Fibroblast of lung (primary cell): ENCODE measurements at regions not wholly inside any gene's neighbourhood (a gene's known extent, or its start where the extent isn't known, plus 50 kb on each side); places are given as distances from the start of the nearest gene placed in this dataset.

Experiments used
- DNase-seq, 2 donors: peaks; one replicate each; pipeline versions ENCODE4 v3.0.0 to v3.0.0-alpha.2; 2010; ENCODE audit warnings: low read depth in 2 of 2
- H2AFZ ChIP-seq: 2 replicates; pipeline ENCODE4 v1.5.1; 2012; ENCODE audit warnings: low read length, control low read depth, inconsistent platforms
- H3K27ac ChIP-seq: 2 replicates; pipeline ENCODE4 v1.5.1; 2011; ENCODE audit warnings: low read length, control low read depth; ENCODE audit not compliant: insufficient read depth
- H3K27me3 ChIP-seq: 2 replicates; pipeline ENCODE4 v1.5.1; 2011; ENCODE audit warnings: mild to moderate bottlenecking, low read length; ENCODE audit not compliant: control insufficient read depth, insufficient read depth
- H3K36me3 ChIP-seq: 2 replicates; pipeline ENCODE4 v1.5.1; 2011; ENCODE audit warnings: low read length; ENCODE audit not compliant: control insufficient read depth, insufficient read depth
- H3K4me1 ChIP-seq: 2 replicates; pipeline ENCODE4 v1.5.1; 2011; ENCODE audit warnings: low read length; ENCODE audit not compliant: control insufficient read depth, insufficient read depth; ENCODE audit errors: extremely low read depth
- H3K4me2 ChIP-seq: 2 replicates; pipeline ENCODE4 v1.5.1; 2011; ENCODE audit warnings: low read length, control low read depth; ENCODE audit not compliant: insufficient read depth; ENCODE audit errors: extremely low read depth
- H3K4me3 ChIP-seq, 4 experiments: fragments of 200-600 bp in 1 of 4; sonication (generic) in 1 of 4; replicated peaks in 1 of 4; 2 replicates each; pipeline ENCODE4 v1.5.1; 2011 to 2016; ENCODE audit warnings: low read length in 4 of 4, low read depth in 3 of 4, mild to moderate bottlenecking in 3 of 4, control low read depth in 2 of 4, inconsistent platforms in 1 of 4, mixed read lengths in 1 of 4; ENCODE audit not compliant: insufficient read depth in 1 of 4; ENCODE audit errors: control extremely low read depth in 1 of 4
- H3K79me2 ChIP-seq: 2 replicates; pipeline ENCODE4 v1.5.1; 2012; ENCODE audit warnings: mild to moderate bottlenecking, low read length, inconsistent platforms; ENCODE audit not compliant: control insufficient read depth, insufficient read depth
- H3K9ac ChIP-seq: 2 replicates; pipeline ENCODE4 v1.5.1; 2011; ENCODE audit warnings: mild to moderate bottlenecking, low read length, control low read depth; ENCODE audit not compliant: insufficient read depth
- H3K9me3 ChIP-seq: 2 replicates; pipeline ENCODE4 v1.5.1; 2012; ENCODE audit warnings: low read depth, low read length; ENCODE audit not compliant: control insufficient read depth, insufficient read depth
- H4K20me1 ChIP-seq: 2 replicates; pipeline ENCODE4 v1.5.1; 2011; ENCODE audit warnings: low read length; ENCODE audit not compliant: control insufficient read depth, insufficient read depth; ENCODE audit errors: extremely low read depth
- CTCF ChIP-seq, 2 donors: IDR thresholded peaks in 1 of 2; conservative IDR thresholded peaks in 1 of 2; 1 replicate in 1 of 2; 2 replicates in 1 of 2; pipeline ENCODE4 v1.5.1; 2011 to 2012; ENCODE audit warnings: low read length in 2 of 2, control low read depth in 1 of 2, inconsistent platforms in 1 of 2, low read depth in 1 of 2, mild to moderate bottlenecking in 1 of 2
- EZH2 ChIP-seq: IDR thresholded peaks from 2 replicates; pipeline ENCODE4 v1.5.1; 2012; ENCODE audit warnings: low read length, control low read depth, mild to moderate bottlenecking; ENCODE audit errors: missing control alignments

GRCh38 chrX:42515939-42516338 is 262.0 kb downstream of the PPP1R2C start:
- Histone ChIP-seq H3K4me2 (no peak overlapping the region), H3K4me1 (no peaks in the 10 kb centered on the region), H3K36me3 (no peaks in the 10 kb centered on the region), H3K27me3 (no peaks in the 10 kb centered on the region), H3K4me3 (no peak overlapping the region), H3K9ac (no peak overlapping the region), H3K79me2 (no peaks in the 10 kb centered on the region), H3K27ac (no peak overlapping the region), H2AFZ (no peak overlapping the region), H4K20me1 (no peaks in the 10 kb centered on the region), H3K9me3 (no peaks in the 10 kb centered on the region)
- DNase-seq = peak in 1 of 2 donors; percentile 20
- no peak for TF ChIP-seq CTCF (conservative IDR thresholded peaks at IDR 0.05 in 1 of 2, IDR thresholded peaks at IDR 0.05 in 1 of 2; ENCODE audit: low read depth in 1 of 2, low read length in 2 of 2)
- no peak for TF ChIP-seq EZH2

- H3K9me3 ChIP-seq = no peaks in the 10 kb centered on the region
Measured at GRCh38 chrX:42505016-42505415, 272.9 kb downstream of the PPP1R2C start.

GRCh38 chrX:42499620-42500019 is 278.3 kb downstream of the PPP1R2C start:
- no peak for DNase-seq
- Histone ChIP-seq H3K9me3 (no peaks in the 10 kb centered on the region), H3K36me3 (no peaks in the 10 kb centered on the region), H3K27me3 (no peaks in the 10 kb centered on the region), H3K9ac (no peak overlapping the region), H4K20me1 (no peaks in the 10 kb centered on the region), H3K4me2 (no peak overlapping the region), H3K79me2 (no peaks in the 10 kb centered on the region), H3K27ac (no peak overlapping the region), H2AFZ (no peak overlapping the region), H3K4me1 (no peaks in the 10 kb centered on the region), H3K4me3 (no peak overlapping the region)
- TF ChIP-seq EZH2 (no peak), CTCF (conservative IDR thresholded peaks at IDR 0.05 in 1 of 2, IDR thresholded peaks at IDR 0.05 in 1 of 2; ENCODE audit: low read depth in 1 of 2, low read length in 2 of 2) (no peak)

More at GRCh38 chrX:42505016-42505415, 272.9 kb downstream of the PPP1R2C start:
- no peaks in the 10 kb centered on the region for H4K20me1 ChIP-seq
- H3K9ac ChIP-seq = no peak overlapping the region
- H2AFZ ChIP-seq = no peak overlapping the region
- no peak overlapping the region for H3K4me2 ChIP-seq
- DNase-seq = no peak
- no peaks in the 10 kb centered on the region for H3K79me2 ChIP-seq
- H3K27ac ChIP-seq = no peak overlapping the region
- TF ChIP-seq CTCF (conservative IDR thresholded peaks at IDR 0.05 in 1 of 2, IDR thresholded peaks at IDR 0.05 in 1 of 2; ENCODE audit: low read depth in 1 of 2, low read length in 2 of 2) = no peak
- no peaks in the 10 kb centered on the region for H3K4me1 ChIP-seq
- no peaks in the 10 kb centered on the region for H3K36me3 ChIP-seq
- no peak overlapping the region for H3K4me3 ChIP-seq
- no peaks in the 10 kb centered on the region for H3K27me3 ChIP-seq
